SK-N-SH (cell line): ENCODE measurements at regions not wholly inside any gene's neighbourhood (a gene's known extent, or its start where the extent isn't known, plus 50 kb on each side); places are given as distances from the start of the nearest gene placed in this dataset.

Experiments
- FOXM1 ChIP-seq: IDR thresholded peaks from 2 replicates; pipeline ENCODE4 v1.4.0; 2012; ENCODE audit warnings: low read depth, mild to moderate bottlenecking
- JUND ChIP-seq: IDR thresholded peaks from 2 replicates; pipeline ENCODE4 v1.4.0; 2012
- MXI1 ChIP-seq: IDR thresholded peaks from 2 replicates; pipeline ENCODE4 v1.6.1; 2012; ENCODE audit warnings: mild to moderate bottlenecking, low read depth, low read length, improper control_type of control experiment
- SIN3A ChIP-seq: IDR thresholded peaks from 2 replicates; pipeline ENCODE4 v1.6.1; 2012; ENCODE audit warnings: low read depth, mild to moderate bottlenecking, low read length, moderate library complexity, borderline replicate concordance
- SMC3 ChIP-seq: IDR thresholded peaks from 2 replicates; pipeline ENCODE4 v1.6.1; 2012; ENCODE audit warnings: low read depth, low read length, improper control_type of control experiment
- YY1 ChIP-seq: IDR thresholded peaks from 2 replicates; pipeline ENCODE4 v1.4.0; 2012; ENCODE audit warnings: low read depth, mild to moderate bottlenecking
- TF ChIP-seq, protein P1 (sequence below): fragments of 200-600 bp; sonication (generic); IDR thresholded peaks from 2 replicates; pipeline ENCODE4 v1.6.1; 2017; ENCODE audit warnings: antibody characterized with exemption, mild to moderate bottlenecking, moderate library complexity
- TF ChIP-seq, protein P2 (sequence below): IDR thresholded peaks from 2 replicates; pipeline ENCODE4 v1.6.1; 2012; ENCODE audit warnings: mild to moderate bottlenecking, low read depth, low read length, moderate library complexity
- TF ChIP-seq, protein P3 (sequence below): IDR thresholded peaks from 2 replicates; pipeline ENCODE4 v1.4.0; 2012; ENCODE audit warnings: low read depth

DNA sequence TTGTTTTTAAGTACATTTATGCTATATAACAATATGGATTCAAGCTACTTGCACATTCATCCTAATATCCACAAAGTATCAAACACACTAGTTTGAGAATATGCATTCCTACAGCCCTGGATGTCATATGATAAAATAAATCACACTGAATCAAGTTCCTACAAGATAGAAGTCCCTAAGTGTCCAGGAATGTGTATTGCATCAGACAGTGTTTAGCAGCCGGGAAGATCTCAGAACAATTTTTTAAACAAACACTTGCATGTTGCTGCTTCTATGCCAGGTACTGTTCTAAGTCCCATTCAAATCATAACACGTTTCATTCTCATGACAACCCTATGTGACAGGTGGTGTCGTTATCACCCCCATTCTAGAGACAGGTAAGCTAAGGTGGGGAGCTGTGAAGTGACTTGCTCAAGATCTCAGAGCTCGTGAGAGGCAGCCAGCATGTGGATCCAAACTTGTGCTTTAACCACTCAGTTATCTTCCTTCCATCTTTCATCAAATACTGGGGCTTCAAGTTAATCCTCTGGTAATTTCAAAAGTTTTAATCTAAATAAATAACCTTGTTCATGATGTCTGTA lies 68.3 kb upstream of the KIF26B start:
- TF ChIP-seq SMC3 (no peak), FOXM1 (no peak), JUND (no peak), YY1 (no peak), MXI1 (no peak), SIN3A (no peak)
- TF ChIP-seq, protein P1, sequence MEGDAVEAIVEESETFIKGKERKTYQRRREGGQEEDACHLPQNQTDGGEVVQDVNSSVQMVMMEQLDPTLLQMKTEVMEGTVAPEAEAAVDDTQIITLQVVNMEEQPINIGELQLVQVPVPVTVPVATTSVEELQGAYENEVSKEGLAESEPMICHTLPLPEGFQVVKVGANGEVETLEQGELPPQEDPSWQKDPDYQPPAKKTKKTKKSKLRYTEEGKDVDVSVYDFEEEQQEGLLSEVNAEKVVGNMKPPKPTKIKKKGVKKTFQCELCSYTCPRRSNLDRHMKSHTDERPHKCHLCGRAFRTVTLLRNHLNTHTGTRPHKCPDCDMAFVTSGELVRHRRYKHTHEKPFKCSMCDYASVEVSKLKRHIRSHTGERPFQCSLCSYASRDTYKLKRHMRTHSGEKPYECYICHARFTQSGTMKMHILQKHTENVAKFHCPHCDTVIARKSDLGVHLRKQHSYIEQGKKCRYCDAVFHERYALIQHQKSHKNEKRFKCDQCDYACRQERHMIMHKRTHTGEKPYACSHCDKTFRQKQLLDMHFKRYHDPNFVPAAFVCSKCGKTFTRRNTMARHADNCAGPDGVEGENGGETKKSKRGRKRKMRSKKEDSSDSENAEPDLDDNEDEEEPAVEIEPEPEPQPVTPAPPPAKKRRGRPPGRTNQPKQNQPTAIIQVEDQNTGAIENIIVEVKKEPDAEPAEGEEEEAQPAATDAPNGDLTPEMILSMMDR = no peak
- TF ChIP-seq, protein P2, sequence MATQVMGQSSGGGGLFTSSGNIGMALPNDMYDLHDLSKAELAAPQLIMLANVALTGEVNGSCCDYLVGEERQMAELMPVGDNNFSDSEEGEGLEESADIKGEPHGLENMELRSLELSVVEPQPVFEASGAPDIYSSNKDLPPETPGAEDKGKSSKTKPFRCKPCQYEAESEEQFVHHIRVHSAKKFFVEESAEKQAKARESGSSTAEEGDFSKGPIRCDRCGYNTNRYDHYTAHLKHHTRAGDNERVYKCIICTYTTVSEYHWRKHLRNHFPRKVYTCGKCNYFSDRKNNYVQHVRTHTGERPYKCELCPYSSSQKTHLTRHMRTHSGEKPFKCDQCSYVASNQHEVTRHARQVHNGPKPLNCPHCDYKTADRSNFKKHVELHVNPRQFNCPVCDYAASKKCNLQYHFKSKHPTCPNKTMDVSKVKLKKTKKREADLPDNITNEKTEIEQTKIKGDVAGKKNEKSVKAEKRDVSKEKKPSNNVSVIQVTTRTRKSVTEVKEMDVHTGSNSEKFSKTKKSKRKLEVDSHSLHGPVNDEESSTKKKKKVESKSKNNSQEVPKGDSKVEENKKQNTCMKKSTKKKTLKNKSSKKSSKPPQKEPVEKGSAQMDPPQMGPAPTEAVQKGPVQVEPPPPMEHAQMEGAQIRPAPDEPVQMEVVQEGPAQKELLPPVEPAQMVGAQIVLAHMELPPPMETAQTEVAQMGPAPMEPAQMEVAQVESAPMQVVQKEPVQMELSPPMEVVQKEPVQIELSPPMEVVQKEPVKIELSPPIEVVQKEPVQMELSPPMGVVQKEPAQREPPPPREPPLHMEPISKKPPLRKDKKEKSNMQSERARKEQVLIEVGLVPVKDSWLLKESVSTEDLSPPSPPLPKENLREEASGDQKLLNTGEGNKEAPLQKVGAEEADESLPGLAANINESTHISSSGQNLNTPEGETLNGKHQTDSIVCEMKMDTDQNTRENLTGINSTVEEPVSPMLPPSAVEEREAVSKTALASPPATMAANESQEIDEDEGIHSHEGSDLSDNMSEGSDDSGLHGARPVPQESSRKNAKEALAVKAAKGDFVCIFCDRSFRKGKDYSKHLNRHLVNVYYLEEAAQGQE = no peak
- TF ChIP-seq, protein P3, sequence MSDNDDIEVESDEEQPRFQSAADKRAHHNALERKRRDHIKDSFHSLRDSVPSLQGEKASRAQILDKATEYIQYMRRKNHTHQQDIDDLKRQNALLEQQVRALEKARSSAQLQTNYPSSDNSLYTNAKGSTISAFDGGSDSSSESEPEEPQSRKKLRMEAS = no peak
